HG03354 (cell line): ENCODE measurements at regions not wholly inside any gene's neighbourhood (a gene's known extent, or its start where the extent isn't known, plus 50 kb on each side); places are given as distances from the start of the nearest gene placed in this dataset.

Source experiments
- ATAC-seq: cut with Tn5 transposase; IDR thresholded peaks from one replicate; pipeline ENCODE4 v1.9.1; 2021; ENCODE audit warnings: mild to moderate bottlenecking; ENCODE audit not compliant: unreplicated experiment, poor library complexity, severe bottlenecking

DNA sequence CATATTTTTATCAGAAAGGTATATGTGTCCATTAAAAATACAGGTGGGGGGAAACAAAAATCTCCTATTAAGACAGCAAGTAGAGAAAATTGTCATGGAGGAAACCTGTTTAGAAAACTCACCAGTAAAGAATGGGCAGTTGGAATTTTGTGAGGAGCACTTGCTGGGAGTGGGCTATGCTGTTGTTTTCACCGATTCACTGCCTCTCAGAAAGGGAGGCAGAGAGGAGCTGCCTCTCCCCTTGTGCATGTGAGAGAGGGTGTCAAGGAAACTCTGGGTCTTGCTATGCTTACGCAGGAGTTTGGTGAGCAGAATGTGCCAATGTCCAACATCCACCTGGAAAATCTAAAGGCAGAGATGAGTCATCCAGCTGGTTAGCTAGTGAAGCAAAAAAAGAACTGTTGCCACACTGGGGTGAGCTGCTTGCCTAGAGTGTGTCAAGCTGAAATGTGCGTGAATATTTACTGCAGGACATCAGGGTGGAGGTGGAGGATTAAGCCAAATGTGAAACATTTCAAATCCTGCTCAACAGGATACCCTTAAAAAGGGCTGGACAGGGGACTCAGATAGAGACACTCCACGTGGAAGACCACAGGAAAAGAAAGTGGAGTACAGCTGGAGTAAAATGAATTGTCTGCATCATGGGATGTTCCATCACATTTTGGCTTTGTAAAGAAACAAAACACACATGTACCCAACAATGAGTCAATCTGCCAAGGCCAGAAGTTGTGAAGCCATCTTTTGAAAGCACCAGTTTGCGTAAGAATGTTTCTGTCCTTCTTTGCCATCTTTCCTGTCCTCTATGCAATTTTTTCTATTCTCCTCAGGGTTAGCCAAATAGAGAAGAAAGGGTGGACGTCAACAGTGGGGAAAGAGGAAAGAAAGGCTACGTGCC is 449.7 kb upstream of the MPDZ start:
- ATAC-seq: no peak

DNA sequence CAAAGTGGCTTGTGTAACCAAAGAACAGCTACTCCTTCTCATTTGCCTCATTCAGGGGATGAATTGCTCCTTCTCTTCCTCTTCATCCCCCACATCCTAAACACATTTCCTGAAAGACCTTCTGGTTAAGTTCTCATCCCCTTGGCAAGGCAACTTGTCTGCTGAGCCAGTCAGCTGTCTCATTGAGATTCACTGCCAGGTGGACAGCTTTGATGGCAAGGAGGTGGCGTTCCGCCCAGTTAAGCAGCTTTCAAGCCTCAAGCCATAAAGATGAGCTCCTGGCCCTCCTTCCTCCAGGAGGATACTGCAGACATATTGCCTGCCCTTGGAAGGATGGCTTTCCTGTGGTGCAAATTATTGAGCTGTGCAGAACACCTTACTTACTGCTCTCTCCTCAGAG is 448.6 kb upstream of the MPDZ start:
- no peak for ATAC-seq

DNA sequence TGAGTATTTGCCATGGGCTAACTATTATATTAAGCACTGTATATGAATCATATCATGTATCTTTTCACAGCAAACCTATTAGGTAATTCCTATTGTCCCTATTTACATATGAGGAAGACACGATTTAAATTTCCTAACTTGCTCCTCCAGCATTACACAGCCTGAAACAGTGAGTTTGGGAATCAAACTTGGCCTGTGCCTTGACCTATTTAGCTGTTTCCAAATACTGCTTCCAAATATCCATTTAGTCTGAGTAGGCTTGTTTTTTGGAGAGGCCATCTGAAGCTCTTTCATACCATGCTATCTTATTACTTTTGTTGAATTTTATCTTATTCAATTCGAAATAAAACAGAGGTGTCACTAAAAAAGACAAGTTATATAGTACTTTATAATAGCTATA is 447.3 kb upstream of the MPDZ start:
- ATAC-seq: no peak

DNA sequence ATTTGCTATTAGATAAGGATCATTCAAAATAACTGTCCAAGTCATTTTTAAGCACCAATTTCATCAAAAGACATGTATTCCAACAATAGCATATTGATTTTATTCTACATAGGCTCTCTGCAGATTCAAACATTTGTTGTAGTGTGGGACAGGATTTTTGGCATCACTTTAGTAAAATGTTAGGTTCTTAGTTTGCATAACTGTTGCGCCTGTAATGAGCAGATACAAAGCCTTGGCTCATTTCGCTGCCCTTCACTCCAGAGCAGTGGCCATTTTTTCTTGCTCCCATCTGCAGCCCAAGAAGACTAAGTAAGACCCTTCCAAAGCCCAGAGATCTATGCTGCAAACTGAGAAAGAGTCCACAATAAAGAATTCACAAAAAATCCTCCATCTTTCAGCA is 446.0 kb upstream of the MPDZ start:
- no peak for ATAC-seq

DNA sequence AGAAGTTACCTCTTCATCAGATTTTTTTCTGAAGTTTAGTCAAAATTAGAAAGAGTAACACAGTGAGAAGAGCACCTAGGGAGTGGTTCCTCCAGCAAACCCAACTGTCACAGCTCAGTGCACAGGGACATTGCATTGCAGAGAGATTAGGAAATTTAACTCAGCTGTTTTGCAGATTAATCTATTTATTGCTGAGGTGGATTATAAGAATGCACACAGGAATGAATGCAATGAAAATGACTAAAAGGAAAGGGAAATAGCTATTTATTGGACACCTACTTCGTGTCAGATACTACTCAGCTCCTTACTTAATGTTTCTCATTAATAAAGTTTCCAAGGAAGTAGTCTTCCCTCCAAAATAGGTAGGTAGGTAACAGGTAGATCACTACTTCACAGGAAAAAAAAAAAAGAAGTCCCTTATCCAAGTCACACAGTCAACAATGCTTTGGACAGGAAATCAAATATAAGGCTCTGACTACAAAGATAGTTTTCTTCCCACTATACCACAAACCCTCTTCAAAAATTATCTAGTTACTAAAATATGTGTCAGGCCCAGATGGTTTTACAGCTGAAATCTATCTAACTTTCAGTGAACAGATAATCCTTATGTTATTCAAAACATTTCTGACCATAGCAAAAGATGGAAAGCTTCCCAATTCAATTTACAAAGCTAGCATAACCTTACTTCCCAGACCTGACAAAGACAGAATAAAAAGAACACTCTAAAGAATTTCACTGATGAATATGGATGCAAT is 442.2 kb upstream of the MPDZ start:
- no peak for ATAC-seq

DNA sequence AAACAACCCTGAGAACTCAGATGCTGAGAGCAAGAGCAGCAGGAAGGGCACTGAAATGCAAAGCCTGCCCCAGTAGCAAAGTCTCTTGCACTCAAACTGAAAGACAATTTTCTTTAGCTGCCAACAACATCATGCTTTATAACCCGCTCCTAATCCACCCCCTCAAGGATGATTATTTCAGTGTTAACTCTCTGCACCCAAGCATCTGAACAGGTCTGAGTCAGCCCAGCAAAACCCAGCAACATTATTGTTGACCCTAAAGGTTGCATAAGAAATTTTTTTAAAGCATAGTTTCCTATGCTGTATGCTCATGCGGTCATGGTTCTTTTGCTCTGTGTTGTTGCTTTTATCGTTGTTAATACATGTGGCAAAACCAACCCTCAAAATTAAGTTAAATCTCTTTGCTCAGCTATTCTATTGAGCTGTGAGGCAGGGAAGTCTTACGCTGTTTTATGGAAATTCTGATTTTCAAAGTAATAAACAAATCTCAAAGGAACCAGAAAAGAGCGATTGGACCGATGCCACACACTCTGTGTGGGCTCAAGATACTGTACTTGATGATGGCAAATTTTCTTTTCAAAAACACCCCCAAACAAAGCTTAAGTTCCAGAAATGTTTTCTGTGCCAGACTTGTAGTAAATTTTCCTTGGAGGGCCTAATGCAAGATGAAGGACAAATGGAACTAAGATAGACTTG is 440.6 kb upstream of the MPDZ start:
- no peak for ATAC-seq

DNA sequence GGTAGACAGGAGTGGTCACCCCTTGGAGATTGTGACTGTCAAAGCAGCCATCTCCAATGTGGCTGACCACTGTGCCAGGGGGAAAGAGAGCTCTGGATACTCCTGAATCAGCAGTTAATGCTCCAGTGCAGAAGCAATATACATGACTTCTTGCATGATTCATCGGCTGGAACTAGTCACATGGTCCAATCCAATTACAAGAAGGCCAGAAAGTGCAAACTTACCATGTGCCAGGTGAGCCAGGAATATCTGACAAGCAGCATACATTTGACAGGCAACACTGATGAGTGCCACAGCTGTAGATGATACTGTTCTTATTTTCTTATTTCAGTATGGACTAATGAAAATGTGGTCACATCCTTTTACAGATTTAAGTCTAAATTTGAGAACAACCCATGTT is 440.0 kb upstream of the MPDZ start:
- no peak for ATAC-seq

DNA sequence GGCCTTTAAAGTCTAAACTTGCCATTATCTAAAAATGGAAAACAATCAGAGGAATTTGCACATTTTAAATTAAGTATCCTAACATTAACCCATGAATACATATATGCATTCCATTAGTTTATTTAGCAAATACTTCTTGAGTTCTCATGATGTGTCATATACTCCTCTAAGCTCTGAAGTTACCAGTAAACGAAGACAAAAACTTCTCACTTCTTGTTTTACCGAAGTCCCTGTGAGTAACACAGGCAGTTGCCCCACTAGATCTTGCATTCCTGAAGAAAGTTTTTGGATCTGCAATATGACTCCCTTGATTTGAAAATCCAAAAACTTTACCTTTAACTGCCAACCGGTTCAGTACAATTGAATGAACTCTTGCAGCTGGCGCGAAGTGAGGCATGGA is 439.0 kb upstream of the MPDZ start:
- no peak for ATAC-seq

DNA sequence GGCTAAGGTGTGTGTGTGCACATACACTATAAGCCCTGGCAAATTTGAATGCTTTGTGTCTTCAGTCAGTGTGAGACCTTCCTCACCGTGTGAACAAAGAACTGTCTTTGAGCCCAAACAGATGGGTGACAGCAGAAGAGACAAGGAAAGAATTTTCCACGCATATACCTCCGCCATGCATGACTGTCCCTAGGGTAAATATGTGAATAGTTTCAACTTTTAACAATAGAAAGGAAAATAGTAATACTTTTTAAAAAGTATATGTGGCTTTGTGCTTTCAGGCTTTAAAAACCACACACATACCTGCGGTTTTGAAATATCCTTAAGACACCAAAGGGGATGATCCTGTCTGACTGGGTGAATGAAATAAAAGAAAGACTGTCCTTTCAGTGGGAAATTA is 438.6 kb upstream of the MPDZ start:
- ATAC-seq: no peak

DNA sequence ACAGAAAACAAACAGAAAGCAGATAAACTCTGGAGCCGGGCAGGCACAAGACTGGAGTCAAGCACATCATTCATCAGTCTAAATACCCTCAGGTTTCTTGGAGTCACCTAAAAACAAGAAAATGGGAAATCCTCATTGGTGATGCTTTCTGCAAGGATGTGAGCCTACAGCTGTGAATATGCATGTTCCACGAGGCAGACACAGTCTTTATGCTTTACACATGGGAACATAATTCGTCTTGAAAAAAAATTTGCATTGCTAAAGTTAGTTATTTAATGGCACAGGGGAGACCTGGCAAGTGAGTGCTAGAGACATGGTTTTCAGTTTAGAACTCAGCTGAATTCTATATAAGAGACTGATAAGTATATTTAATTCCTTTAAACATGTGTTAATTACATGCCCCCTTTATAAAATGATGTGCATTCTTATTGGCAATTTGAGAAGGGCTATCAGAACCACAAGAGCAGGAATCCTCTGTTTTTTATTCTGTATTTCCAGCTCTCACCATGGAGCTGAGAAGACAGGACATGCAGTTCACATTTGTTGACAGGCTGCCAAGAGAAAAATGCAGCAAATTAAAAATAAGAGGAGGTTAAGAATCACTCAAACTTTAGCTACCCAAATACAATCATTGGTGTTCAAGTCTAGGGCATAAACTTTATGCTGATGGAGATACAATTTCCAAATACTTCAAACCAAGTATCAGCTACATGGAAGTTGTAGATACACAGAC is 438.0 kb upstream of the MPDZ start:
- ATAC-seq: no peak

DNA sequence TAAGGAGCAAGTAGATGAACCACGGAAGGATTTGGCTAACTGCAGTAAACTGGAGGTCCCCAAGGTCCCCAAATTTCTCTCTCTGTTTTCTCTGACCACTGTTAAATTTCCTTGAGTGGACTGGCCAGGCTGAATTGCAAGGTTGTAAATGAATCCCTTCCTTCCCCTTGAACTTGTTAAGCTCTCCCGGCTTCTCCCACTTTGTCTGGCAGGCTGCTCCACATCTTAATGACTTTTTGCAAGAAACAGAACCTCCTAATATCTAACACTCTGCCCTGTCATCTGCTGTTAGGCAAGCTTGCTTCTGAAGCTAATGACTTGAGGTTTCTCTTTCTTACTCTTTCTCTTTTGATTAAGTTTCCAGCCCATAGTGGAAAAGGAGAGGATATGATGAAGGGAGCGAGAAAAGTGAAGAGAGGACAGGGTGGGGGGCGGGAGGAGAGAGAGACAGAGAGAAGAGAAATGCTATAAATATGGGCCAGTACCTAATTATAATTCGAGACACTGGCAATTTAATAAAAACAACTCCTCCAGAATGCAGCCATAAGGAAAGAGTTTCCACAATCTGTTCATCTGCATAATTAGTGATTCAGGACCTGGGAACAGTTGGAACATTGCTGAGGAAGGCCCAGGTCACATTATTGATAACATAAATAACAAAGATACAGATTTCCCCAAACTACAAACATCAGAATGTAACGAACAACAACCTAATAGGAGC is 437.3 kb upstream of the MPDZ start:
- ATAC-seq: no peak

DNA sequence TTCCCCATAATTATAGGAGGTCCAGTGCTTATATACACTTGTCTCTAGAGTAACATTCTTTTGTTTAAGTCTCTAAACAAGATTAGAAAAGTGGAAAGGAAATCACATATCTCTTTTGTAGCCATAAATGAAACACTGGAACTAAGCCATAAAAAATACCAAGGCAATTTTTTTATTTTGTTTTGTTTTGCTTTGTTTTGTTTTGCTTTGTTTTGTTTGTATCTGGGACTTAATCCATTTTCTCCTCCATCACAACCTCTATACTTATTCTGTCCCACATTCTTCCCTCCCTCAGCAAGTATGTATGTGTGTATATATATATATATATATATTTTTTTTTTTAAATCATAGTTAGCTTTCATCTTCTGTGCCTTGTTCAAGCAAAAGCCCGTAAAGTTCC is 436.6 kb upstream of the MPDZ start:
- no peak for ATAC-seq

DNA sequence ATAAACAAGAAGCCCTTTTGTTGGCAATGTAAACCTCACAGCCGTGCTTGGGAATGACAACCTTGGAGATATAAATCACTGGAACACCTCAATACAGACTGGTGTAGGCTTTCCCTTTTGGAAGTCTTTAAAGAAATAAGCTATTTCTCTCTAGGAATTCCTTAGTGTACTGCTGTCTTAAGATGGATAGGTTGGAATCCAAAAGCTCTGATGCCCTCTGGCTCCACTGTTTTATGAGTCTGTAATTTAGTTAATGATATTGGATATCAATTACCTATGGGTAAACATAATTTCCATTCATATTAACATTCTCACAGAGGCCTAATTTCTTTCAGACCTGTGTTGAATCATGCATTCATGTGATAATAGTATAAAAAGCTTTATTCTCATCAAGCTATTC is 435.9 kb upstream of the MPDZ start:
- ATAC-seq: no peak

DNA sequence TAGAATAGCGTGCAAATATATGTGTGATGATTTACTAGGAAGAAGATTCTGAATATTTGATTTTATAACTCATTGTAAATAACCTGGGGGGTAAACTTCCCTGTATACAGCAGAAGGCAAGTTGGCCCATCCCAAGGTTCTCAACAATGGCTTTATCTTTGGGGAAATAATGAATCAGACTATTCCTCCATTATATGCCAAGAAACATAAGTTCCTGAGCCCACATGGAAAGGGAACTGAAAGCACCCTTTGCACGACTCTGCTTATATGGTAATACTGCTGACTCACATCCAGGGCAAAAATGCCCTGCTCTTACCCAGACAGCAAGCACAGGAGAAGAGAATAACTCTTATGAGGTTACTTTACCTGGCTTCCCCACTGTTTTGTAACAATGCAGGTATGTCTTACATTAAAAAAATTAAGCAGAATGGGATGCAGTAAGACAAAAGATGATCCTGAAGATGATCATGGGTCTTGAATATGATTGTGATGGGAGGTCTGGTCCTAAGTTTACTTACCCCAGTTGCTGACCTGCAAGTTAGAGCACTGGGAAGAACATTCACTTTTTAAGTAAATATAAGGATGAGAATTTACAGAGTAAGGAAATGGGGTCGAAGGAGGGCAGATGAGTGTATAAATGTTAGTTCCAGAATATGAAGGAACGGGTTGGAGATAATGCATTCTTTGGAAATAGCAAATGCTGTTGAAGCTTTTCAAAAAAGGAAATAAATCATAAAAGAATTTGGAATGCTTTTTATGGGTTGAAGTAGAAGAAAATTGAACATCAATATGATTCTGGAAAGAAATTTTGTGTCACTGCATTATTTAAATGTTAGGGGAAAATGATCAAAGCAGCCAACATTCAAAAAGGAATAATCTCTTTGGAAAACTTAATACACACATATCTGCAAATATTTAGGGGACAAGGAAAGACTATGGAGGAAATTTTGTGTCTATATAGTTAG is 428.4 kb upstream of the MPDZ start:
- ATAC-seq: no peak

DNA sequence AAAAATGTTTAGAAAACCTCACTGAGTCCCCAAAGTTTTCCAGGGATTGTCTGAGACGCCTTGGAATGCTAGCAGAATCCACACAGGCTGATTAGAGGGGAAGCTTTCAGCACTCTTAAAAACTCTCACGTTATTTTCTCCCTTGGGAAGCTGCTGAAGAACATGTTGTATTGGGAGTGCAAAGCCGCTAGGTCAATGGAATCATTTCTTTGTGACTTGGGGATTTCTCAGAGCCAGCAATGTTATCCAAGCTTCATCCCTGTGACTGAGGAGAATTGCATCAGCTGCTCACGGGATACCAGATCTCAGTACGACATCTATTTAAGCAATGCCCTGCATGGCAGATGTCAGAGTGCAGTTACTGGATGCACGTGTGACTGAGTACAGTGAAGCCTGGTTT is 426.4 kb upstream of the MPDZ start:
- no peak for ATAC-seq

DNA sequence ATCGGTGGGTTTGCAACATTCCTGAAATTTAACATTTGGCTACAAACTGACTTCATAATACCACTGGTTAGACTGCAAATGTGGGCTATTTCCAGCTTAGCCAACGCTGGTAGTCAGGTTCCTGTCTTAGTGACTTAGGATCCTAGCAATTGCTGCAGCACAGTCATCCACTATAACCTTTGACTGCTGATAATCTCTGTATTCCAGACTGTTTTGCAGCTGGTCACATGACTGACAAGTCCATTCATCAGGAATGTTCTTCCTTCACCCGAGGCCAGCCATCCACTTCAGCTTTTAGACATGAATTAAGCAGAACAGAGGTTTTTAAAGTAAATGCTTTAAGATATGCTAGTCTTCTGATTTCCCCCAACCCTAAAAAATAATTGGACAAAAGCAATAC is 425.9 kb upstream of the MPDZ start:
- ATAC-seq: no peak

DNA sequence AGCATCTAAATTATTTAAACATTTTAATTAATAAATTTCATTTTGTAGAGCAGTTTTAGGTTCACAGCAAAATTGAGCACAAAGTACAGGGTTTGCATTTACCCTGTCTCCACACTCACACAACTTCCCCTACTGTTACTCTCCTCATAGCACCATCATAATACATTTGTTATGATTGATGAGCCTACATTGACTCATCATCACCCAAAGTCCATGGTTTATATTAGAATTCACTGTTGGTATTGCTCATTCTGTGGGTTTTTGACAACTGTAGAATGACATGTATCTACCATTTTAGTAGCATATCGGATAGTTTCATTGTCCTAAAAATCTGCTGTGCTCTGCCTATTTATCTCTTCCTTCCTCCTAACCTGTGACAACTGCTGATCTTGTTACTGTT is 411.1 kb upstream of the MPDZ start:
- no peak for ATAC-seq

DNA sequence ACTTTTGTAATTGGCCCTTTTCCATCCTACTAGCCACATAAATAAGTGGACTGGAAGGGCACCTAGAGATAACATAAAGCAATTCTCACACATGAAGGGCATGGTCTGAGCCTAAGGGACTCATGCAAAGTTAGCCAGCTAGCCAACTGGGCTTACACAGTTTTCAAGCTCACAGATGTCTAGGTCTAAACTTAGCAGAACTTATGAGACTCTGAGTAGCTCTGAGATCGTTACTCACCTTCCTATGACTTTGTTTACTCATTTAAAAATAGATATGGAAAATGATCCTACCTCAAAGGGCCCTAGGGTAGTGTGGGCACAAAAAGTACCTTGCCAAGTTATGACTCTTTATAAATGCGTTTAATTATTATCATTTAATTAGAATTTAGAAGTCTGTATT is 410.4 kb upstream of the MPDZ start:
- ATAC-seq: no peak
